ENCODE measurements at regions not wholly inside any gene's neighbourhood (a gene's known extent, or its start where the extent isn't known, plus 50 kb on each side); places are given as distances from the start of the nearest gene placed in this dataset.
A peak's percentile ranks its signal among the peaks of the same experiment; 100 is the strongest.

GRCh38 chr6:56375806-56376205 lies 128.4 kb upstream of the COL21A1 start:
- no peak for DNase-seq

- no peak for DNase-seq
These were observed 127.5 kb upstream of the COL21A1 start for GRCh38 chr6:56374841-56375369.

GRCh38 chr6:56372406-56372995 lies 125.1 kb upstream of the COL21A1 start:
- no peak for DNase-seq

- DNase-seq = no peak
These were observed 123.3 kb upstream of the COL21A1 start for GRCh38 chr6:56370561-56371211.

GRCh38 chr6:56370127-56370540 lies 122.8 kb upstream of the COL21A1 start:
- DNase-seq = no peak

GRCh38 chr6:56368491-56368890 lies 121.1 kb upstream of the COL21A1 start:
- no peak for DNase-seq

GRCh38 chr6:56366141-56366852 lies 118.9 kb upstream of the COL21A1 start:
- DNase-seq = no peak

- DNase-seq = no peak
These were observed 117.5 kb upstream of the COL21A1 start for GRCh38 chr6:56364827-56365339.

GRCh38 chr6:56364431-56364826 lies 117.0 kb upstream of the COL21A1 start:
- no peak for DNase-seq

- no peak for DNase-seq
These were observed 116.5 kb upstream of the COL21A1 start for GRCh38 chr6:56363796-56364430.

- DNase-seq = no peak
These were observed 114.4 kb upstream of the COL21A1 start for GRCh38 chr6:56361812-56362211.

- DNase-seq = peak; percentile 64
These were observed 112.0 kb upstream of the COL21A1 start for GRCh38 chr6:56359201-56359899.

GRCh38 chr6:56357616-56358373 lies 110.4 kb upstream of the COL21A1 start:
- DNase-seq = no peak

- DNase-seq = no peak
These were observed 109.0 kb upstream of the COL21A1 start for GRCh38 chr6:56356426-56356825.

- no peak for DNase-seq
These were observed 106.5 kb upstream of the COL21A1 start for GRCh38 chr6:56353860-56354259.

GRCh38 chr6:56350628-56351260 lies 103.4 kb upstream of the COL21A1 start:
- DNase-seq = no peak

- DNase-seq = no peak
These were observed 101.8 kb upstream of the COL21A1 start for GRCh38 chr6:56349194-56349593.

- DNase-seq = no peak
These were observed 101.2 kb upstream of the COL21A1 start for GRCh38 chr6:56348578-56348977.

- no peak for DNase-seq
These were observed 100.1 kb upstream of the COL21A1 start for GRCh38 chr6:56347526-56347925.

GRCh38 chr6:56346958-56347357 lies 99.6 kb upstream of the COL21A1 start:
- DNase-seq = no peak

- no peak for DNase-seq
These were observed 98.1 kb upstream of the COL21A1 start for GRCh38 chr6:56345376-56345995.
